Body of pancreas (tissue), 4 donors: ENCODE measurements at regions not wholly inside any gene's neighbourhood (a gene's known extent, or its start where the extent isn't known, plus 50 kb on each side); places are given as distances from the start of the nearest gene placed in this dataset.

ENCODE experiments used
- ATAC-seq: fragments of 150-250 bp; one replicate; pipeline ENCODE4 v1.9.1; 2016
- DNase-seq, 4 donors: peaks; one replicate each; pipeline ENCODE4 v3.0.0-alpha.2; 2019
- H3K27ac ChIP-seq, 4 donors: fragments of 200-600 bp; sonication (generic); 1 replicate in 3 of 4; 2 replicates in 1 of 4; pipeline versions ENCODE4 v1.5.1 to v1.6.1; 2016 to 2019; ENCODE audit warnings: mild to moderate bottlenecking in 1 of 4, mixed read lengths in 1 of 4, moderate library complexity in 1 of 4
- H3K27me3 ChIP-seq, 2 donors: fragments of 200-600 bp; sonication (generic); one replicate each; pipeline ENCODE4 v1.6.0; 2016; ENCODE audit warnings: mild to moderate bottlenecking in 1 of 2
- H3K36me3 ChIP-seq, 2 donors: fragments of 200-600 bp; sonication (generic); replicated peaks in 1 of 2; 2 replicates each; pipeline ENCODE4 v1.5.1; 2016; ENCODE audit warnings: low read depth in 2 of 2; ENCODE audit not compliant: insufficient read depth in 1 of 2
- H3K4me1 ChIP-seq: fragments of 200-600 bp; sonication (generic); one replicate; pipeline ENCODE4 v1.6.0; 2016
- H3K4me3 ChIP-seq, 2 donors: fragments of 200-600 bp; sonication (generic); 1 replicate in 1 of 2; 2 replicates in 1 of 2; pipeline ENCODE4 v1.5.1; 2016 to 2019
- H3K9me3 ChIP-seq, 3 donors: fragments of 200-600 bp; sonication (generic); 1 replicate in 2 of 3; 2 replicates in 1 of 3; pipeline ENCODE4 v1.5.1; 2016
- CTCF ChIP-seq, 7 experiments: fragments of 450-650 bp in 4 of 7; fragments of 200-600 bp in 3 of 7; sonication (generic) in 3 of 7; IDR thresholded peaks; one replicate each; pipeline ENCODE4 v1.5.1; 2016 to 2019; ENCODE audit warnings: antibody characterized with exemption in 7 of 7
- POLR2A ChIP-seq, 3 donors: fragments of 450-650 bp; IDR thresholded peaks; one replicate each; pipeline ENCODE4 v1.6.1; 2016; ENCODE audit warnings: antibody characterized with exemption in 3 of 3, mild to moderate bottlenecking in 2 of 3
- WGBS, 2 donors: methylation state at CpG; one replicate each; pipeline ENCODE4 v1.1.5; 2017; 5-methylcytosine and 5-hydroxymethylcytosine counted together
- intact Hi-C: fragments of 100-400 bp; cut with DNase I; formaldehyde crosslinking; loops from one replicate; pipeline ENCODE4 v1.15.1; 2023

- 65 to 75% methylated on average over 4 to 8 of the region's 8 CpGs for WGBS, 2 donors
Observed at GRCh38 chr10:123514996-123515395, 151.2 kb upstream of the GPR26 start.

GRCh38 chr10:123515661-123516060 lies 150.5 kb upstream of the GPR26 start:
- TF ChIP-seq POLR2A (IDR thresholded peaks at IDR 0.05) = no peak
- no peak for TF ChIP-seq CTCF (IDR thresholded peaks at IDR 0.05)
- Histone ChIP-seq H3K4me1 (no peaks in the 10 kb centered on the region), H3K9me3 (no peaks in the 10 kb centered on the region), H3K4me3 (no peak overlapping the region), H3K36me3 (no peaks in the 10 kb centered on the region), H3K27me3 (no peaks in the 10 kb centered on the region), H3K27ac (no peak overlapping the region)
- 76 to 85% methylated on average over 6 of the region's 6 CpGs for WGBS, 2 donors
- DNase-seq = no peak
- intact Hi-C loops = no loop called here
- no peak for ATAC-seq

More at GRCh38 chr10:123514996-123515395, 151.2 kb upstream of the GPR26 start:
- no peak for ATAC-seq
- no peak overlapping the region for H3K4me3 ChIP-seq
- no peaks in the 10 kb centered on the region for H3K9me3 ChIP-seq
- intact Hi-C loops = no loop called here
- H3K27me3 ChIP-seq = no peaks in the 10 kb centered on the region
- no peaks in the 10 kb centered on the region for H3K4me1 ChIP-seq
- TF ChIP-seq POLR2A (IDR thresholded peaks at IDR 0.05) (no peak), CTCF (IDR thresholded peaks at IDR 0.05) (no peak)
- no peak for DNase-seq
- no peak overlapping the region for H3K27ac ChIP-seq
- no peaks in the 10 kb centered on the region for H3K36me3 ChIP-seq

GRCh38 chr10:123516291-123516690 lies 149.9 kb upstream of the GPR26 start:
- DNase-seq (no peak), ATAC-seq (no peak)
- no peak overlapping the region for H3K4me3 ChIP-seq
- intact Hi-C loops = no loop called here
- WGBS, 2 donors = 39 to 43% methylated on average over 1 of the region's 1 CpG
- TF ChIP-seq POLR2A (IDR thresholded peaks at IDR 0.05) (no peak), CTCF (IDR thresholded peaks at IDR 0.05) (no peak)
- H3K36me3 ChIP-seq = no peaks in the 10 kb centered on the region
- H3K27me3 ChIP-seq = no peaks in the 10 kb centered on the region
- no peaks in the 10 kb centered on the region for H3K9me3 ChIP-seq
- H3K27ac ChIP-seq = no peak overlapping the region
- H3K4me1 ChIP-seq = no peaks in the 10 kb centered on the region

- no peaks in the 10 kb centered on the region for H3K9me3 ChIP-seq
- intact Hi-C loops = no loop called here
- WGBS, 2 donors = 25 to 28% methylated on average over 9 of the region's 9 CpGs
- no peak for ATAC-seq
- H3K27me3 ChIP-seq = no peaks in the 10 kb centered on the region
- TF ChIP-seq POLR2A (IDR thresholded peaks at IDR 0.05) = no peak
- TF ChIP-seq CTCF (IDR thresholded peaks at IDR 0.05) = no peak
- DNase-seq = no peak
- no peak overlapping the region for H3K4me3 ChIP-seq
- no peaks in the 10 kb centered on the region for H3K36me3 ChIP-seq
- H3K27ac ChIP-seq = no peak overlapping the region
- no peaks in the 10 kb centered on the region for H3K4me1 ChIP-seq
Observed at GRCh38 chr10:123517426-123517825, 148.7 kb upstream of the GPR26 start.

- no peaks in the 10 kb centered on the region for H3K27me3 ChIP-seq
- no peaks in the 10 kb centered on the region for H3K36me3 ChIP-seq
- H3K4me3 ChIP-seq = no peak overlapping the region
- no peaks in the 10 kb centered on the region for H3K9me3 ChIP-seq
- no peaks in the 10 kb centered on the region for H3K4me1 ChIP-seq
- intact Hi-C loops = no loop called here
- ATAC-seq = no peak
- no peak overlapping the region for H3K27ac ChIP-seq
- DNase-seq = no peak
- TF ChIP-seq CTCF (IDR thresholded peaks at IDR 0.05) = no peak
- no peak for TF ChIP-seq POLR2A (IDR thresholded peaks at IDR 0.05)
- 76 to 79% methylated on average over 4 of the region's 4 CpGs for WGBS, 2 donors
Observed at GRCh38 chr10:123517901-123518300, 148.3 kb upstream of the GPR26 start.
